Astrocyte of the cerebellum (primary cell): ENCODE measurements at regions not wholly inside any gene's neighbourhood (a gene's known extent, or its start where the extent isn't known, plus 50 kb on each side); places are given as distances from the start of the nearest gene placed in this dataset.

Experiments used
- DNase-seq: peaks from one replicate; pipeline ENCODE4 v3.0.0-alpha.2; 2011; ENCODE audit warnings: low read depth
- H3K4me3 ChIP-seq: 2 replicates; pipeline ENCODE4 v1.5.1; 2011; ENCODE audit warnings: mild to moderate bottlenecking, low read depth, low read length, moderate library complexity
- CTCF ChIP-seq: IDR thresholded peaks from 2 replicates; pipeline ENCODE4 v1.5.1; 2012; ENCODE audit warnings: low read length, low read depth, moderate library complexity, mild to moderate bottlenecking; ENCODE audit errors: missing control alignments
- in situ Hi-C: cut with HindIII; loops from 2 replicates; pipeline ENCODE4 v1.10.0; 2017; ENCODE audit warnings: low sequenced_read_pairs

GRCh38 chr2:217293046-217293445, 433.2 kb upstream of the TNP1 start:
- no peak for TF ChIP-seq CTCF
- DNase-seq, result no peak
- H3K4me3 ChIP-seq, result no peak overlapping the region
- in situ Hi-C loops, result no loop called here

DNA sequence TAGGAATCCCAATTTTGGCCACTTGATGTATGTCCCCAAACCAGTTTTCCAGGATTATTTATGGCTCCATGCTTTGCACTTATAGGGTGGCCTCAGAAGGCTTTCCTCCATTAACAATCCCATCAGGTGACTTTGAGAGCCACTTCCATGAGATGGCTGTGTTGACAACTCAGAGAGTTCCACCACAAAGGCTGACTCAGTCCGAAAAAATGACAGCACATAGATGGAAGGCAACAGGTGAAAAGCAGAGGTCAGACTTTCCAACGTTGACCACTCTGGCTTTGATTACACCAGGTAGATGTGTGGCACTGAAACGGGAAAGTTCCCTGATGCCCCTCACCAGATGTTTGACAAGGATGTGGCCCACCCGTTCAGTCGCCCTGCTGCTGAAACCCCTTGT, 431.4 kb upstream of the TNP1 start:
- TF ChIP-seq CTCF, result no peak
- in situ Hi-C loops, result no loop called here
- H3K4me3 ChIP-seq, result no peak overlapping the region
- DNase-seq, result no peak

DNA sequence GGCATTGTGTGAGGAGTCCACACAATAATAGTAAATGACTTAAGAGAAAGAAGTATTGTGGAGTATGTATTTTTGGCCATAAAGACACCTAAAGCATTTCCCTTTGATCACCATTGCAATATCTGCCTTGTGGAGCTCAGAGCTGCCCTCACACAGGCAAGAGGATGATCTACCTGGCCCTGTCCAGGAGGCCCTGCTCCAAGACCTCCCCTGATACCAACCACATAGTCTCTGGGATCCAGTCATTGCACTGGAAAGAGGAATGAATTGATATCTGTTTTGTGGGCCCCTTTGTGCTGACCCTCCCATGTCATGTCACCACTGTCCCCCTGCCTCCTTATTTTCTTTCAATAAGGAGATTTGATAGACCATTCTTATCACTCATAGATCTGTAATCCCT, 430.6 kb upstream of the TNP1 start:
- no peak for DNase-seq
- H3K4me3 ChIP-seq, result no peak overlapping the region
- no peak for TF ChIP-seq CTCF
- in situ Hi-C loops, result no loop called here

- in situ Hi-C loops, result no loop called here
- H3K4me3 ChIP-seq, result no peak overlapping the region
- no peak for TF ChIP-seq CTCF
- DNase-seq, result no peak
Observed at GRCh38 chr2:217289907-217290280, 430.0 kb upstream of the TNP1 start.

GRCh38 chr2:217289177-217289906, 429.5 kb upstream of the TNP1 start:
- in situ Hi-C loops, result no loop called here
- H3K4me3 ChIP-seq, result no peak overlapping the region
- no peak for TF ChIP-seq CTCF
- no peak for DNase-seq

GRCh38 chr2:217288472-217289063, 428.7 kb upstream of the TNP1 start:
- TF ChIP-seq CTCF, result no peak
- no peak overlapping the region for H3K4me3 ChIP-seq
- in situ Hi-C loops, result no loop called here
- DNase-seq, result no peak
